ENCODE measurements at regions not wholly inside any gene's neighbourhood (a gene's known extent, or its start where the extent isn't known, plus 50 kb on each side); places are given as distances from the start of the nearest gene placed in this dataset.

GRCh38 chr21:28508126-28508525 lies 484.6 kb downstream of the LTN1 start (continued):
- TF ChIP-seq E2F5 (CRISPR knock-in tag; IDR thresholded peaks at IDR 0.05) (no peak), HMGXB4 (CRISPR knock-in tag; IDR thresholded peaks at IDR 0.05) (no peak)

GRCh38 chr21:28496517-28496916 lies 496.2 kb downstream of the LTN1 start:
- H3K4me1 Mint-ChIP-seq, result peaks cover 4% of the 10 kb centered on the region
- no peak overlapping the region for H3K27ac Mint-ChIP-seq
- TF ChIP-seq NR1H2 (CRISPR knock-in tag; IDR thresholded peaks at IDR 0.05), result no peak
- no peak for TF ChIP-seq ZNF532 (CRISPR knock-in tag; IDR thresholded peaks at IDR 0.05; ENCODE audit: borderline replicate concordance)
- TF ChIP-seq ELF4 (CRISPR knock-in tag; IDR thresholded peaks at IDR 0.05; ENCODE audit: low read depth), result no peak
- no peak for TF ChIP-seq ZNF423 (CRISPR knock-in tag; IDR thresholded peaks at IDR 0.05)
- TF ChIP-seq CTCF (IDR thresholded peaks at IDR 0.05), result no peak
- TF ChIP-seq CDX4 (CRISPR knock-in tag; IDR thresholded peaks at IDR 0.05; ENCODE audit: borderline replicate concordance), result no peak
- TF ChIP-seq GRHL2 (CRISPR knock-in tag; IDR thresholded peaks at IDR 0.05; ENCODE audit: insufficient replicate concordance, severe bottlenecking), result no peak
- H3K27me3 Mint-ChIP-seq (ENCODE audit: low read depth), result no peaks in the 10 kb centered on the region; the same call in 1 of the 2 replicates
- ChIA-PET CTCF (no interaction called here), POLR2A (no interaction called here)
- H3K36me3 Mint-ChIP-seq, result no peaks in the 10 kb centered on the region
- no peak overlapping the region for H3K4me3 Mint-ChIP-seq
- ATAC-seq, result no peak
- DNase-seq (ENCODE audit: low spot score), result no peak
- 0 out of 2 replicates have a peak, but pooled peaks cover 3% of the 10 kb centered on the region for H3K9me3 Mint-ChIP-seq

GRCh38 chr21:28492127-28492526 lies 500.6 kb downstream of the LTN1 start:
- H3K4me1 Mint-ChIP-seq, result peaks cover 9% of the 10 kb centered on the region
- ChIA-PET POLR2A (no interaction called here), CTCF (interaction anchor here (0.6 to 1.3 kb wide), 3 partner anchors 8 to 162 kb away, joined by 3 to 9 read pairs (median 8); no protein-coding TSS in a partner anchor)
- TF ChIP-seq TP53 (CRISPR knock-in tag; IDR thresholded peaks at IDR 0.05) (no peak), USF2 (CRISPR knock-in tag; IDR thresholded peaks at IDR 0.05) (no peak), NFATC4 (CRISPR knock-in tag; IDR thresholded peaks at IDR 0.05) (no peak), E2F4 (CRISPR knock-in tag; IDR thresholded peaks at IDR 0.05; ENCODE audit: borderline replicate concordance, low read depth) (no peak), ZNF532 (CRISPR knock-in tag; IDR thresholded peaks at IDR 0.05; ENCODE audit: borderline replicate concordance) (no peak)

More at GRCh38 chr21:28492127-28492526, 500.6 kb downstream of the LTN1 start:
- Mint-ChIP-seq H3K9me3 (peaks cover 3% of the 10 kb centered on the region; the same call in 1 of the 2 replicates), H3K4me3 (no peak overlapping the region), H3K36me3 (no peaks in the 10 kb centered on the region), H3K27me3 (ENCODE audit: low read depth) (no peaks in the 10 kb centered on the region; the same call in 1 of the 2 replicates), H3K27ac (no peak overlapping the region)
- no peak for DNase-seq (ENCODE audit: low spot score)
- no peak for ATAC-seq
